SH-SY5Y (cell line): ENCODE measurements at regions not wholly inside any gene's neighbourhood (a gene's known extent, or its start where the extent isn't known, plus 50 kb on each side); places are given as distances from the start of the nearest gene placed in this dataset.

ENCODE experiments used
- GATA2 ChIP-seq: IDR thresholded peaks from 2 replicates; pipeline ENCODE4 v1.6.1; 2011; ENCODE audit warnings: mild to moderate bottlenecking, low read depth, low read length
- GATA3 ChIP-seq: IDR thresholded peaks from 2 replicates; pipeline ENCODE4 v1.6.1; 2011; ENCODE audit warnings: low read depth, mild to moderate bottlenecking, low read length, moderate library complexity

- TF ChIP-seq GATA3 (no peak), GATA2 (no peak)
Measured at GRCh38 chr18:27353273-27353672, 168.2 kb upstream of the CHST9 start.
